GM18868 (cell line): ENCODE measurements at regions not wholly inside any gene's neighbourhood (a gene's known extent, or its start where the extent isn't known, plus 50 kb on each side); places are given as distances from the start of the nearest gene placed in this dataset.

Experiments used
- ATAC-seq: cut with Tn5 transposase; IDR thresholded peaks from one replicate; pipeline ENCODE4 v1.9.1; 2021; ENCODE audit warnings: mild to moderate bottlenecking, moderate library complexity; ENCODE audit not compliant: unreplicated experiment

GRCh38 chr2:111698743-111699554, 185.0 kb downstream of the ANAPC1 start:
- ATAC-seq, result no peak

- no peak for ATAC-seq
Observed at GRCh38 chr2:111701266-111701665, 182.7 kb downstream of the ANAPC1 start.

- no peak for ATAC-seq
Observed at GRCh38 chr2:111701798-111702118, 182.2 kb downstream of the ANAPC1 start.

- no peak for ATAC-seq
Observed at GRCh38 chr2:111702119-111702803, 181.7 kb downstream of the ANAPC1 start.

- ATAC-seq, result no peak
Observed at GRCh38 chr2:111702804-111703196, 181.2 kb downstream of the ANAPC1 start.

GRCh38 chr2:111703759-111704158, 180.2 kb downstream of the ANAPC1 start:
- ATAC-seq, result no peak

- no peak for ATAC-seq
Observed at GRCh38 chr2:111704246-111704645, 179.7 kb downstream of the ANAPC1 start.

GRCh38 chr2:111705239-111705638, 178.8 kb downstream of the ANAPC1 start:
- ATAC-seq, result no peak

GRCh38 chr2:111705711-111706336, 178.2 kb downstream of the ANAPC1 start:
- ATAC-seq, result peak; percentile 91

- peak; percentile 9 for ATAC-seq
Observed at GRCh38 chr2:111706481-111707001, 177.5 kb downstream of the ANAPC1 start.

- no peak for ATAC-seq
Observed at GRCh38 chr2:111707700-111708099, 176.3 kb downstream of the ANAPC1 start.

GRCh38 chr2:111708476-111709180, 175.4 kb downstream of the ANAPC1 start:
- no peak for ATAC-seq

- no peak for ATAC-seq
Observed at GRCh38 chr2:111709321-111709720, 174.7 kb downstream of the ANAPC1 start.

- ATAC-seq, result no peak
Observed at GRCh38 chr2:111710085-111710484, 173.9 kb downstream of the ANAPC1 start.

GRCh38 chr2:111710613-111711012, 173.4 kb downstream of the ANAPC1 start:
- ATAC-seq, result no peak

GRCh38 chr2:111711270-111711669, 172.7 kb downstream of the ANAPC1 start:
- ATAC-seq, result no peak

GRCh38 chr2:111712361-111712760, 171.6 kb downstream of the ANAPC1 start:
- ATAC-seq, result no peak

GRCh38 chr2:111712940-111713515, 171.0 kb downstream of the ANAPC1 start:
- no peak for ATAC-seq

- no peak for ATAC-seq
Observed at GRCh38 chr2:111715987-111716904, 167.7 kb downstream of the ANAPC1 start.
